GM12892 (cell line): ENCODE measurements at regions not wholly inside any gene's neighbourhood (a gene's known extent, or its start where the extent isn't known, plus 50 kb on each side); places are given as distances from the start of the nearest gene placed in this dataset.

Source experiments
- POLR2A ChIP-seq: IDR thresholded peaks from 2 replicates; pipeline ENCODE4 v1.6.1; 2011; ENCODE audit warnings: low read depth, low read length, control low read depth
- POLR2AphosphoS5 ChIP-seq: IDR thresholded peaks from 2 replicates; pipeline ENCODE4 v1.6.1; 2011; ENCODE audit warnings: low read depth, low read length, control low read depth
- TAF1 ChIP-seq: IDR thresholded peaks from 2 replicates; pipeline ENCODE4 v1.6.1; 2011; ENCODE audit warnings: low read depth, mild to moderate bottlenecking, control low read depth, low read length, borderline replicate concordance

DNA sequence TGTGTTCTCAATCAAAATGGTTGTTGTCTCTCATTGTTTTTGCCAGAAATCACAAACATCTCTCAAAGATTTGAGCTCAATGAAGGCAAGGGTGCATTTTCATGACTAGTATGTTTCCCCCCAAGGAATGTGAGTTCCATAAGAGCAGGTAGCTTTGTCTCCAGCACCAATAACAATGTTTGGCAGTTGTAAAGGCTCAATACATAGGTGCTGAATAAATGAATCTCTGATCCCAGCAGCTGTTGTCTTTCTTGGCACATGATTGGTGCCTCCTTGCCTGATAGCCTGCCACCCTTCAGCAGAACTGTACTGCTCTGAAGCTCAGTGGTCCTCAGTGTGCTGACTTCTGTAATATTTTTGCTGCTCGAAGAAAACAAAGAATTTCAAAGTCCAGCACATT lies 103.1 kb upstream of the CDH11 start:
- TF ChIP-seq POLR2AphosphoS5: no peak
- no peak for TF ChIP-seq POLR2A
- TF ChIP-seq TAF1: no peak
